MCF 10A (cell line): ENCODE measurements at regions not wholly inside any gene's neighbourhood (a gene's known extent, or its start where the extent isn't known, plus 50 kb on each side); places are given as distances from the start of the nearest gene placed in this dataset.
A peak's percentile ranks its signal among the peaks of the same experiment; 100 is the strongest.

ENCODE experiments used
- BruUV-seq: library from RNA; stranded (reverse); fragments of 400-500 nt; replicated peaks from 2 replicates; lab custom pipeline; 2021; lab: Mats Ljungman, UMichigan
- CTCF ChIA-PET: fragments of 300-600 bp; sonication (Branson Sonifier 250); formaldehyde crosslinking; extraction: SDS; loops from one replicate; lab custom pipeline; 2021; ENCODE audit warnings: antibody characterized with exemption, inconsistent platforms; lab: Yijun Ruan, JAX
- POLR2A ChIA-PET: fragments of 300-600, 350-650 bp; sonication (Branson Sonifier 250); formaldehyde crosslinking; extraction: SDS; loops from one replicate; lab custom pipeline; 2020; ENCODE audit warnings: antibody characterized with exemption, inconsistent platforms; lab: Yijun Ruan, JAX
- DNase-seq: peaks from one replicate; pipeline ENCODE4 v3.0.0-alpha.2; 2018; ENCODE audit not compliant: unreplicated experiment
- H3K27ac Mint-ChIP-seq: one replicate; pipeline ENCODE4 v1.8.0; 2022; ENCODE audit warnings: mild to moderate bottlenecking, low read depth, mixed read lengths; ENCODE audit not compliant: unreplicated experiment
- H3K27me3 Mint-ChIP-seq: one replicate; pipeline ENCODE4 v1.8.0; 2022; ENCODE audit warnings: mixed read lengths; ENCODE audit not compliant: insufficient read depth, unreplicated experiment
- H3K36me3 Mint-ChIP-seq: one replicate; pipeline ENCODE4 v1.8.0; 2022; ENCODE audit warnings: mild to moderate bottlenecking, moderate library complexity, mixed read lengths; ENCODE audit not compliant: insufficient read depth, unreplicated experiment
- H3K4me1 Mint-ChIP-seq: one replicate; pipeline ENCODE4 v1.8.0; 2022; ENCODE audit warnings: mixed read lengths; ENCODE audit not compliant: insufficient read depth, unreplicated experiment
- H3K4me3 Mint-ChIP-seq: one replicate; pipeline ENCODE4 v1.8.0; 2022; ENCODE audit warnings: mild to moderate bottlenecking, moderate library complexity, mixed read lengths; ENCODE audit not compliant: unreplicated experiment
- H3K9me3 Mint-ChIP-seq: one replicate; pipeline ENCODE4 v1.8.0; 2022; ENCODE audit warnings: mixed read lengths; ENCODE audit not compliant: unreplicated experiment
- CTCF ChIP-seq: fragments of 200-600 bp; IDR thresholded peaks from one replicate; pipeline ENCODE4 v1.8.0; 2022; ENCODE audit warnings: antibody characterized with exemption, mild to moderate bottlenecking; ENCODE audit not compliant: unreplicated experiment
- intact Hi-C: fragments of 100-400 bp; cut with micrococcal nuclease; formaldehyde crosslinking; loops from 2 replicates; pipeline ENCODE4 v1.14.1; 2022

DNA sequence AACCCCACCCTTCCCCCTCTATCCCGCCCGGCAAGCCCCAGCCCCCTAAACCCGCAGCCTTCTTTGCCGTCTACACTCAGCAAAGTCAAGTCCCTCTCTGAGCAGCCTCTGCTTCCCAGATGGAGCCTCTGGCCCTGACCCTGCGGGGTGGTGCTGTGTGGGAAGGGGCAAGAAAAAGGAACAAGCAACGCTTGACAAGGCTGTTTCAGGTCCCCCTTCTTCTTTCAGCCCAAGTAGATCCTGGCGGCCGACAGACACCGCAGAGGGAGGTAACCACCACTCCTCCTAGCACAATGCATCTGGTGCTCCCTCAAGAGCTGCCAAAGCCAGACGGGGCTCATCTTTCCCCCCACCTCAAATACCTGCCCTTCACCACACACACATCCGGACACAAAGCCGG, 178.3 kb downstream of the ENGASE start:
- intact Hi-C loops, result no loop called here
- BruUV-seq, result no TSS peak
- no peak for DNase-seq
- ChIA-PET CTCF (interaction anchor here (0.7 to 1.4 kb wide), 2 partner anchors 25 to 522 kb away, joined by 3 to 4 read pairs; no protein-coding TSS in a partner anchor), POLR2A (interaction anchor here (1.2 to 2.0 kb wide), 2 partner anchors 22 to 25 kb away, joined by 5 to 14 read pairs; no protein-coding TSS in a partner anchor)
- no peak for TF ChIP-seq CTCF
- Mint-ChIP-seq H3K9me3 (no peaks in the 10 kb centered on the region), H3K4me3 (no peak overlapping the region), H3K27ac (no peak overlapping the region), H3K36me3 (no peaks in the 10 kb centered on the region), H3K4me1 (peaks cover 17% of the 10 kb centered on the region), H3K27me3 (peaks cover 82% of the 10 kb centered on the region)

DNA sequence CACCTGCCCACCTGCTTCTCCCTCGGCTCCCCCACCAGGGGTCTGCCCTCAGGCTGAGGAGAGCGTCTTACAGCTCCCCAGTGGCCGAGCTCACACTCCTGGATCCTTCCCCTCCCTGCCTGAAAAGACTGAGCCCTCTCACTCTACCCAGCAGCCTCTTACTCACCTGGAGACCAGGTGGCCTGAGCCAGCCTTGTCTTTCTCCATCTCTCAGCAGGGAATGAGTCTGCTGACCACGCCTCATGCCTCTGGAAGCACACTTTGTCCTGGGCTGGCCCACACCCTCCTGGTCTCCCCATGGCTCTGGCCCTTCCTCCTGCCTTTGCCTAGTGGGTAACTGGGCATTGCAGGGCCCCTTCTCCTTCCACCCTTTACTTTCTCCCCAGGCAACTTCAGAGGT, 177.2 kb downstream of the ENGASE start:
- peaks cover 17% of the 10 kb centered on the region for H3K4me1 Mint-ChIP-seq
- DNase-seq, result peak; percentile 43
- intact Hi-C loops, result no loop called here
- peak overlapping the region; percentile 81 for H3K27ac Mint-ChIP-seq
- BruUV-seq, result no TSS peak
- ChIA-PET CTCF (interaction anchor here (0.7 kb wide), 1 partner anchor 830 kb away, joined by 4 read pairs; no protein-coding TSS in a partner anchor), POLR2A (interaction anchor here (1.2 to 1.9 kb wide), 2 partner anchors 21 to 24 kb away, joined by 4 to 5 read pairs; no protein-coding TSS in a partner anchor)
- H3K27me3 Mint-ChIP-seq, result peaks cover 82% of the 10 kb centered on the region
- no peaks in the 10 kb centered on the region for H3K36me3 Mint-ChIP-seq
- TF ChIP-seq CTCF, result no peak
- H3K4me3 Mint-ChIP-seq, result peak overlapping the region; percentile 40
- H3K9me3 Mint-ChIP-seq, result no peaks in the 10 kb centered on the region

DNA sequence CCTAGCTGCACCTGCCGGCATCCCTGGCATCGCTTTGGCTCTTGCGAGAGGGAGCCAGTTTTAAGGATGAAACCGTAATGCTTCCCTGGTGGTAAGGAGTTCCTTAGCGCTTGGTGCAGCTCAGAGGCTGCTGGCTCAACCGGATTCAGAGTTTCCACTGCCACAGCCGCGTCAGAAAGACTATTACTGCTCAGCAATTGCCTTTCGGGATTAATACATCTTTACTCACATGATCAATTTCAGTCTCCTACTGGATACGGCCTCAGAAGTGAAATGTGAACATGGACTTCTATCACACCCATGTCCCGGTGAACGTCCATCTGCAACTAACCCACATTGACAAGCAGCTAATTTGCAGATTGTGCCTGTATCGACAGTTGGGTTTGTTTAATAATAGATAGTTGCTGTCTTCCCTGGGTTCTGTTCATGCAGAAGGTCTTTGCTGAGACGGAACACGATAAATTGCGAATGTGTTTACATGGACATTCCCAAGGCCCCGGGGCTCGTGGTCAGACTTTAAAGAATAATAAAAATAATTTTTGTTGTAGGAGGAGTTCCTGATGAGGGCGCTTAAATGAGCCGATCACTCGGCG, 175.4 kb downstream of the ENGASE start:
- no peak overlapping the region for H3K4me3 Mint-ChIP-seq
- H3K27ac Mint-ChIP-seq, result no peak overlapping the region
- ChIA-PET CTCF (interaction anchor here (0.6 to 1.2 kb wide), 3 partner anchors 21 to 142 kb away, joined by 3 to 4 read pairs (median 4); no protein-coding TSS in a partner anchor), POLR2A (interaction anchor here (1.9 kb wide), 1 partner anchor 22 kb away, joined by 4 read pairs; no protein-coding TSS in a partner anchor)
- no TSS peak for BruUV-seq
- H3K36me3 Mint-ChIP-seq, result no peaks in the 10 kb centered on the region
- intact Hi-C loops, result no loop called here
- TF ChIP-seq CTCF, result no peak
- H3K9me3 Mint-ChIP-seq, result no peaks in the 10 kb centered on the region
- H3K27me3 Mint-ChIP-seq, result peaks cover 82% of the 10 kb centered on the region
- DNase-seq, result no peak
- H3K4me1 Mint-ChIP-seq, result peaks cover 17% of the 10 kb centered on the region

- no TSS peak for BruUV-seq
- TF ChIP-seq CTCF, result no peak
- Mint-ChIP-seq H3K27ac (no peak overlapping the region), H3K4me1 (peaks cover 17% of the 10 kb centered on the region), H3K36me3 (no peaks in the 10 kb centered on the region), H3K9me3 (no peaks in the 10 kb centered on the region), H3K27me3 (peaks cover 89% of the 10 kb centered on the region), H3K4me3 (no peak overlapping the region)
- DNase-seq, result no peak
- ChIA-PET CTCF (interaction anchor here (0.5 to 1.0 kb wide), 5 partner anchors 15 to 162 kb away, joined by 3 to 4 read pairs (median 4); no protein-coding TSS in a partner anchor), POLR2A (no interaction called here)
- intact Hi-C loops, result no loop called here
These were observed 174.3 kb downstream of the ENGASE start for GRCh38 chr17:79248843-79249493.
